Caki2 (cell line): ENCODE measurements at regions not wholly inside any gene's neighbourhood (a gene's known extent, or its start where the extent isn't known, plus 50 kb on each side); places are given as distances from the start of the nearest gene placed in this dataset.

Experiments
- DNase-seq: peaks from one replicate; pipeline ENCODE4 v3.0.0-alpha.2; 2015; ENCODE audit warnings: low read depth
- in situ Hi-C: cut with HindIII; loops from 2 replicates; pipeline ENCODE4 v1.10.0; 2016; ENCODE audit warnings: low sequenced_read_pairs, low pct_unique_long_range_greater_than_20kb, mixed read lengths

GRCh38 chr16:35516551-35516950 is 2057.1 kb downstream of the TP53TG3F start:
- in situ Hi-C loops = no loop called here
- DNase-seq = peak; percentile 17

- DNase-seq = no peak
- in situ Hi-C loops = no loop called here
Observed at GRCh38 chr16:35516971-35517370, 2057.6 kb downstream of the TP53TG3F start.

GRCh38 chr16:35523991-35524390 is 2064.6 kb downstream of the TP53TG3F start:
- no peak for DNase-seq
- in situ Hi-C loops = no loop called here

GRCh38 chr16:35525979-35526590 is 2066.7 kb downstream of the TP53TG3F start:
- in situ Hi-C loops = no loop called here
- DNase-seq = no peak

GRCh38 chr16:35532576-35532975 is 2073.2 kb downstream of the TP53TG3F start:
- in situ Hi-C loops = no loop called here
- DNase-seq = peak; percentile 40

GRCh38 chr16:35533683-35534082 is 2074.3 kb downstream of the TP53TG3F start:
- no peak for DNase-seq
- in situ Hi-C loops = no loop called here

GRCh38 chr16:35543486-35543885 is 2084.1 kb downstream of the TP53TG3F start:
- in situ Hi-C loops = no loop called here
- DNase-seq = no peak

GRCh38 chr16:35552763-35553162 is 2093.4 kb downstream of the TP53TG3F start:
- in situ Hi-C loops = no loop called here
- no peak for DNase-seq

- in situ Hi-C loops = no loop called here
- DNase-seq = no peak
Observed at GRCh38 chr16:35557731-35558130, 2098.3 kb downstream of the TP53TG3F start.

- peak; percentile 55 for DNase-seq
- in situ Hi-C loops = no loop called here
Observed at GRCh38 chr16:35559911-35560636, 2100.7 kb downstream of the TP53TG3F start.

- in situ Hi-C loops = no loop called here
- DNase-seq = no peak
Observed at GRCh38 chr16:35560637-35560984, 2101.2 kb downstream of the TP53TG3F start.

- in situ Hi-C loops = no loop called here
- DNase-seq = no peak
Observed at GRCh38 chr16:35561346-35561745, 2101.9 kb downstream of the TP53TG3F start.

GRCh38 chr16:35562471-35562870 is 2103.1 kb downstream of the TP53TG3F start:
- in situ Hi-C loops = no loop called here

GRCh38 chr16:35562919-35563318 is 2103.5 kb downstream of the TP53TG3F start:
- in situ Hi-C loops = no loop called here
- no peak for DNase-seq

More at GRCh38 chr16:35562471-35562870, 2103.1 kb downstream of the TP53TG3F start:
- no peak for DNase-seq

GRCh38 chr16:35564148-35564547 is 2104.7 kb downstream of the TP53TG3F start:
- in situ Hi-C loops = no loop called here
- DNase-seq = no peak

GRCh38 chr16:35564889-35565288 is 2105.5 kb downstream of the TP53TG3F start:
- DNase-seq = no peak
- in situ Hi-C loops = no loop called here

- no peak for DNase-seq
- in situ Hi-C loops = no loop called here
Observed at GRCh38 chr16:35565626-35566025, 2106.2 kb downstream of the TP53TG3F start.

GRCh38 chr16:35569413-35569812 is 2110.0 kb downstream of the TP53TG3F start:
- DNase-seq = no peak
- in situ Hi-C loops = no loop called here

- no peak for DNase-seq
- in situ Hi-C loops = no loop called here
Observed at GRCh38 chr16:35570946-35571345, 2111.5 kb downstream of the TP53TG3F start.

- no peak for DNase-seq
- in situ Hi-C loops = no loop called here
Observed at GRCh38 chr16:35572186-35572585, 2112.8 kb downstream of the TP53TG3F start.
